Thyroid gland (tissue), 4 donors: ENCODE measurements at regions not wholly inside any gene's neighbourhood (a gene's known extent, or its start where the extent isn't known, plus 50 kb on each side); places are given as distances from the start of the nearest gene placed in this dataset.

Source experiments
- DNase-seq, 2 donors: peaks; one replicate each; pipeline ENCODE4 v3.0.0-alpha.2; 2019
- H3K27ac ChIP-seq, 3 donors: fragments of 200-600 bp; sonication (generic); 1 replicate in 2 of 3; 2 replicates in 1 of 3; pipeline ENCODE4 v1.5.1; 2016 to 2019; ENCODE audit warnings: mild to moderate bottlenecking in 1 of 3, moderate library complexity in 1 of 3
- H3K27me3 ChIP-seq: fragments of 200-600 bp; sonication (generic); one replicate; pipeline ENCODE4 v1.5.1; 2019
- H3K36me3 ChIP-seq, 2 donors: fragments of 200-600 bp; sonication (generic); one replicate each; pipeline ENCODE4 v1.5.1; 2016 to 2019
- H3K4me1 ChIP-seq, 2 donors: fragments of 200-600 bp; sonication (generic); one replicate each; pipeline ENCODE4 v1.5.1; 2017 to 2019
- H3K4me3 ChIP-seq, 3 donors: fragments of 200-600 bp; sonication (generic); replicated peaks in 1 of 3; 1 replicate in 2 of 3; 2 replicates in 1 of 3; pipeline ENCODE4 v1.5.1; 2016; ENCODE audit warnings: mild to moderate bottlenecking in 1 of 3
- H3K9me3 ChIP-seq: fragments of 200-600 bp; sonication (generic); one replicate; pipeline ENCODE4 v1.5.1; 2017
- CTCF ChIP-seq, 6 experiments: fragments of 200-600 bp in 3 of 6; fragments of 450-650 bp in 3 of 6; sonication (generic) in 3 of 6; IDR thresholded peaks; one replicate each; pipeline ENCODE4 v1.5.1; 2016 to 2019; ENCODE audit warnings: antibody characterized with exemption in 6 of 6, mild to moderate bottlenecking in 2 of 6, inconsistent platforms in 1 of 6, moderate library complexity in 1 of 6
- POLR2A ChIP-seq, 2 donors: fragments of 450-650 bp; IDR thresholded peaks; one replicate each; pipeline ENCODE4 v1.6.1; 2017; ENCODE audit warnings: antibody characterized with exemption in 2 of 2, mild to moderate bottlenecking in 2 of 2, moderate library complexity in 1 of 2
- WGBS, 2 donors: methylation state at CpG; one replicate each; pipeline ENCODE4 v1.1.5; 2017; 5-methylcytosine and 5-hydroxymethylcytosine counted together
- intact Hi-C: fragments of 100-400 bp; cut with DNase I; formaldehyde crosslinking; loops from one replicate; pipeline ENCODE4 v1.15.1; 2023

- WGBS, 2 donors: 79 to 82% methylated on average over 2 of the region's 2 CpGs
- TF ChIP-seq CTCF (IDR thresholded peaks at IDR 0.05) (no peak), POLR2A (IDR thresholded peaks at IDR 0.05) (no peak)
- no peaks in the 10 kb centered on the region for H3K27me3 ChIP-seq
- intact Hi-C loops: no loop called here
- H3K36me3 ChIP-seq: no peaks in the 10 kb centered on the region
- no peaks in the 10 kb centered on the region for H3K9me3 ChIP-seq
- H3K4me3 ChIP-seq: no peak overlapping the region
- H3K4me1 ChIP-seq: no peaks in the 10 kb centered on the region
- no peak overlapping the region for H3K27ac ChIP-seq
- no peak for DNase-seq
These were observed 246.5 kb downstream of the DMRTA1 start for GRCh38 chr9:22693156-22693555.

- no peak overlapping the region for H3K4me3 ChIP-seq
- H3K27me3 ChIP-seq: no peaks in the 10 kb centered on the region
- H3K27ac ChIP-seq: no peak overlapping the region
- H3K36me3 ChIP-seq: no peaks in the 10 kb centered on the region
- intact Hi-C loops: no loop called here
- no peaks in the 10 kb centered on the region for H3K9me3 ChIP-seq
- DNase-seq: no peak
- no peaks in the 10 kb centered on the region for H3K4me1 ChIP-seq
- TF ChIP-seq CTCF (IDR thresholded peaks at IDR 0.05): no peak
- no peak for TF ChIP-seq POLR2A (IDR thresholded peaks at IDR 0.05)
These were observed 253.5 kb downstream of the DMRTA1 start for GRCh38 chr9:22700171-22700570.

GRCh38 chr9:22718653-22719052 lies 272.0 kb downstream of the DMRTA1 start:
- TF ChIP-seq POLR2A (IDR thresholded peaks at IDR 0.05): no peak
- no peak for TF ChIP-seq CTCF (IDR thresholded peaks at IDR 0.05)
- Histone ChIP-seq H3K9me3 (no peaks in the 10 kb centered on the region), H3K27ac (no peak overlapping the region), H3K27me3 (no peaks in the 10 kb centered on the region), H3K4me1 (no peaks in the 10 kb centered on the region), H3K4me3 (no peak overlapping the region), H3K36me3 (no peaks in the 10 kb centered on the region)
- intact Hi-C loops: no loop called here
- 39 to 71% methylated on average over 1 of the region's 1 CpG for WGBS, 2 donors
- no peak for DNase-seq

GRCh38 chr9:22722492-22722891 lies 275.9 kb downstream of the DMRTA1 start:
- 83 to 86% methylated on average over 2 of the region's 2 CpGs for WGBS, 2 donors
- intact Hi-C loops: no loop called here

GRCh38 chr9:22731786-22732185 lies 285.2 kb downstream of the DMRTA1 start:
- intact Hi-C loops: no loop called here
- H3K36me3 ChIP-seq: no peaks in the 10 kb centered on the region
- 63 to 68% methylated on average over 3 of the region's 3 CpGs for WGBS, 2 donors

More at GRCh38 chr9:22722492-22722891, 275.9 kb downstream of the DMRTA1 start:
- H3K27ac ChIP-seq: no peak overlapping the region
- H3K27me3 ChIP-seq: no peaks in the 10 kb centered on the region
- H3K4me3 ChIP-seq: no peak overlapping the region
- no peaks in the 10 kb centered on the region for H3K36me3 ChIP-seq
- no peak for TF ChIP-seq CTCF (IDR thresholded peaks at IDR 0.05)
- TF ChIP-seq POLR2A (IDR thresholded peaks at IDR 0.05): no peak
- no peaks in the 10 kb centered on the region for H3K4me1 ChIP-seq
- no peaks in the 10 kb centered on the region for H3K9me3 ChIP-seq
- no peak for DNase-seq

More at GRCh38 chr9:22731786-22732185, 285.2 kb downstream of the DMRTA1 start:
- TF ChIP-seq POLR2A (IDR thresholded peaks at IDR 0.05): no peak
- TF ChIP-seq CTCF (IDR thresholded peaks at IDR 0.05): no peak
- H3K27me3 ChIP-seq: no peaks in the 10 kb centered on the region
- no peak overlapping the region for H3K4me3 ChIP-seq
- no peaks in the 10 kb centered on the region for H3K9me3 ChIP-seq
- no peaks in the 10 kb centered on the region for H3K4me1 ChIP-seq
- DNase-seq: no peak
- H3K27ac ChIP-seq: no peak overlapping the region
